Panc1 (cell line): ENCODE measurements at regions not wholly inside any gene's neighbourhood (a gene's known extent, or its start where the extent isn't known, plus 50 kb on each side); places are given as distances from the start of the nearest gene placed in this dataset.

Source experiments
- ATAC-seq: fragments of 200-7000 bp; cut with Tn5 transposase; 2 replicates; pipeline ENCODE4 v1.9.1; 2020; ENCODE audit warnings: mild to moderate bottlenecking, moderate library complexity
- BruUV-seq: library from RNA; stranded (reverse); fragments of 400-500 nt; replicated peaks from 2 replicates; lab custom pipeline; 2021; lab: Mats Ljungman, UMichigan
- CTCF ChIA-PET: fragments of 300-600 bp; sonication (Branson Sonifier 250); formaldehyde crosslinking; loops from one replicate; lab custom pipeline; 2022; ENCODE audit warnings: antibody characterized with exemption; lab: Charles Lee
- POLR2A ChIA-PET: fragments of 300-600 bp; sonication (Branson Sonifier 250); formaldehyde crosslinking; loops from one replicate; lab custom pipeline; 2022; ENCODE audit warnings: antibody characterized with exemption; lab: Charles Lee
- DNase-seq: peaks from one replicate; pipeline ENCODE4 v3.0.0-alpha.2; 2010; ENCODE audit warnings: low read depth, low spot score
- H3K27ac ChIP-seq: 2 replicates; pipeline ENCODE4 v1.5.1; 2011; ENCODE audit warnings: mild to moderate bottlenecking, low read length, inconsistent platforms
- H3K27me3 ChIP-seq: fragments of 200-500 bp; sonication (Bioruptor generic); 2 replicates; pipeline ENCODE4 v1.6.0; 2014; ENCODE audit warnings: low read length, inconsistent platforms; ENCODE audit not compliant: control insufficient read depth, insufficient read depth
- H3K36me3 ChIP-seq: fragments of 200-500 bp; sonication (Bioruptor generic); 2 replicates; pipeline ENCODE4 v1.5.1; 2014; ENCODE audit warnings: inconsistent platforms, mild to moderate bottlenecking, low read length, moderate library complexity; ENCODE audit not compliant: control insufficient read depth, insufficient read depth
- H3K4me1 ChIP-seq: 2 replicates; pipeline ENCODE4 v1.5.1; 2011; ENCODE audit warnings: inconsistent platforms, mild to moderate bottlenecking, low read length, moderate library complexity; ENCODE audit not compliant: control insufficient read depth, insufficient read depth
- H3K4me3 ChIP-seq, 2 experiments: 2 replicates each; pipeline ENCODE4 v1.5.1; 2011 to 2012; ENCODE audit warnings: low read depth in 2 of 2, low read length in 2 of 2, mild to moderate bottlenecking in 2 of 2, inconsistent platforms in 1 of 2, moderate library complexity in 1 of 2
- H3K9me3 ChIP-seq: fragments of 200-500 bp; sonication (Bioruptor generic); 2 replicates; pipeline ENCODE4 v1.5.1; 2014; ENCODE audit warnings: low read depth, mild to moderate bottlenecking, inconsistent platforms, low read length, moderate library complexity; ENCODE audit not compliant: control insufficient read depth, insufficient read depth
- POLR2AphosphoS5 ChIP-seq: IDR thresholded peaks from 2 replicates; pipeline ENCODE4 v1.6.1; 2012; ENCODE audit warnings: mild to moderate bottlenecking, low read depth, low read length, moderate library complexity
- SIN3A ChIP-seq: IDR thresholded peaks from 2 replicates; pipeline ENCODE4 v1.6.1; 2012; ENCODE audit warnings: low read depth, mild to moderate bottlenecking, low read length, moderate library complexity, borderline replicate concordance; ENCODE audit not compliant: insufficient read depth
- TCF7L2 ChIP-seq: IDR thresholded peaks from 2 replicates; pipeline ENCODE4 v1.6.1; 2011; ENCODE audit warnings: mild to moderate bottlenecking, low read depth, low read length, inconsistent platforms
- in situ Hi-C: cut with HindIII; loops from 2 replicates; pipeline ENCODE4 v1.10.0; 2016; ENCODE audit warnings: low sequenced_read_pairs, low pct_unique_long_range_greater_than_20kb
- intact Hi-C: fragments of 100-400 bp; cut with micrococcal nuclease; formaldehyde crosslinking; loops from one replicate; pipeline ENCODE4 v1.10.0; 2022; ENCODE audit not compliant: unreplicated experiment
- TF ChIP-seq, protein P1 (sequence below): fragments of 450-650 bp; IDR thresholded peaks from 2 replicates; pipeline ENCODE4 v1.5.1; 2017; ENCODE audit warnings: mild to moderate bottlenecking
- TF ChIP-seq, protein P2 (sequence below), 2 experiments: IDR thresholded peaks; 2 replicates each; pipeline ENCODE4 v1.6.1; 2011 to 2012; ENCODE audit warnings: low read depth in 2 of 2, control low read depth in 1 of 2, low read length in 1 of 2, mild to moderate bottlenecking in 1 of 2, moderate library complexity in 1 of 2; ENCODE audit not compliant: insufficient read depth in 1 of 2

DNA sequence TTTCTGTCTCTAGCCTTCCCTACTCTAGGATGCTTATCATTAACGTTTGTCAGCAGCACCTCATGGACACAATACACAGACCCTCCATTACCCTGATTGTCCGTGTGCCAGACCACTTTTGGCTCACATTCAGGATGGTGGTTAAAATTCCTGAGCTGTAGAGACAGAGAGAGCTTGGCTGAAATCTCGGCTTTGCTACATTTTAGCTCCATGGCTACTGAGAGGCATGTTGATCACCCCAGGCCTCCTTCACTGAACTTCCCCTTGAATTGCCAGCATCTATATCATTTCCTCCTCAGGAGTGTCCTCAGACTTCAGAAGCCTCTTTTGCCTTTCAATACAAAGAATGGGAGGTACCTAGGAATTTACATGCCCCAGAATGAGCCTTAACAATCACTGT is 104.7 kb upstream of the ISL1 start:
- in situ Hi-C loops (no loop called here), intact Hi-C loops (no loop called here)
- Histone ChIP-seq H3K27me3 (no peaks in the 10 kb centered on the region), H3K4me3 (no peak overlapping the region), H3K9me3 (no peaks in the 10 kb centered on the region), H3K36me3 (no peaks in the 10 kb centered on the region), H3K27ac (no peak overlapping the region), H3K4me1 (no peaks in the 10 kb centered on the region)
- BruUV-seq = no TSS peak
- no peak for TF ChIP-seq TCF7L2
- TF ChIP-seq, protein P1, sequence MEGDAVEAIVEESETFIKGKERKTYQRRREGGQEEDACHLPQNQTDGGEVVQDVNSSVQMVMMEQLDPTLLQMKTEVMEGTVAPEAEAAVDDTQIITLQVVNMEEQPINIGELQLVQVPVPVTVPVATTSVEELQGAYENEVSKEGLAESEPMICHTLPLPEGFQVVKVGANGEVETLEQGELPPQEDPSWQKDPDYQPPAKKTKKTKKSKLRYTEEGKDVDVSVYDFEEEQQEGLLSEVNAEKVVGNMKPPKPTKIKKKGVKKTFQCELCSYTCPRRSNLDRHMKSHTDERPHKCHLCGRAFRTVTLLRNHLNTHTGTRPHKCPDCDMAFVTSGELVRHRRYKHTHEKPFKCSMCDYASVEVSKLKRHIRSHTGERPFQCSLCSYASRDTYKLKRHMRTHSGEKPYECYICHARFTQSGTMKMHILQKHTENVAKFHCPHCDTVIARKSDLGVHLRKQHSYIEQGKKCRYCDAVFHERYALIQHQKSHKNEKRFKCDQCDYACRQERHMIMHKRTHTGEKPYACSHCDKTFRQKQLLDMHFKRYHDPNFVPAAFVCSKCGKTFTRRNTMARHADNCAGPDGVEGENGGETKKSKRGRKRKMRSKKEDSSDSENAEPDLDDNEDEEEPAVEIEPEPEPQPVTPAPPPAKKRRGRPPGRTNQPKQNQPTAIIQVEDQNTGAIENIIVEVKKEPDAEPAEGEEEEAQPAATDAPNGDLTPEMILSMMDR = no peak
- TF ChIP-seq SIN3A = no peak
- no peak for TF ChIP-seq POLR2AphosphoS5
- TF ChIP-seq, protein P2, sequence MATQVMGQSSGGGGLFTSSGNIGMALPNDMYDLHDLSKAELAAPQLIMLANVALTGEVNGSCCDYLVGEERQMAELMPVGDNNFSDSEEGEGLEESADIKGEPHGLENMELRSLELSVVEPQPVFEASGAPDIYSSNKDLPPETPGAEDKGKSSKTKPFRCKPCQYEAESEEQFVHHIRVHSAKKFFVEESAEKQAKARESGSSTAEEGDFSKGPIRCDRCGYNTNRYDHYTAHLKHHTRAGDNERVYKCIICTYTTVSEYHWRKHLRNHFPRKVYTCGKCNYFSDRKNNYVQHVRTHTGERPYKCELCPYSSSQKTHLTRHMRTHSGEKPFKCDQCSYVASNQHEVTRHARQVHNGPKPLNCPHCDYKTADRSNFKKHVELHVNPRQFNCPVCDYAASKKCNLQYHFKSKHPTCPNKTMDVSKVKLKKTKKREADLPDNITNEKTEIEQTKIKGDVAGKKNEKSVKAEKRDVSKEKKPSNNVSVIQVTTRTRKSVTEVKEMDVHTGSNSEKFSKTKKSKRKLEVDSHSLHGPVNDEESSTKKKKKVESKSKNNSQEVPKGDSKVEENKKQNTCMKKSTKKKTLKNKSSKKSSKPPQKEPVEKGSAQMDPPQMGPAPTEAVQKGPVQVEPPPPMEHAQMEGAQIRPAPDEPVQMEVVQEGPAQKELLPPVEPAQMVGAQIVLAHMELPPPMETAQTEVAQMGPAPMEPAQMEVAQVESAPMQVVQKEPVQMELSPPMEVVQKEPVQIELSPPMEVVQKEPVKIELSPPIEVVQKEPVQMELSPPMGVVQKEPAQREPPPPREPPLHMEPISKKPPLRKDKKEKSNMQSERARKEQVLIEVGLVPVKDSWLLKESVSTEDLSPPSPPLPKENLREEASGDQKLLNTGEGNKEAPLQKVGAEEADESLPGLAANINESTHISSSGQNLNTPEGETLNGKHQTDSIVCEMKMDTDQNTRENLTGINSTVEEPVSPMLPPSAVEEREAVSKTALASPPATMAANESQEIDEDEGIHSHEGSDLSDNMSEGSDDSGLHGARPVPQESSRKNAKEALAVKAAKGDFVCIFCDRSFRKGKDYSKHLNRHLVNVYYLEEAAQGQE (IDR thresholded peaks at IDR 0.05; ENCODE audit: insufficient read depth in 1 of 2, low read depth in 2 of 2, low read length in 1 of 2) = no peak
- ChIA-PET POLR2A (no interaction called here), CTCF (no interaction called here)
- ATAC-seq = no peak
- no peak for DNase-seq

DNA sequence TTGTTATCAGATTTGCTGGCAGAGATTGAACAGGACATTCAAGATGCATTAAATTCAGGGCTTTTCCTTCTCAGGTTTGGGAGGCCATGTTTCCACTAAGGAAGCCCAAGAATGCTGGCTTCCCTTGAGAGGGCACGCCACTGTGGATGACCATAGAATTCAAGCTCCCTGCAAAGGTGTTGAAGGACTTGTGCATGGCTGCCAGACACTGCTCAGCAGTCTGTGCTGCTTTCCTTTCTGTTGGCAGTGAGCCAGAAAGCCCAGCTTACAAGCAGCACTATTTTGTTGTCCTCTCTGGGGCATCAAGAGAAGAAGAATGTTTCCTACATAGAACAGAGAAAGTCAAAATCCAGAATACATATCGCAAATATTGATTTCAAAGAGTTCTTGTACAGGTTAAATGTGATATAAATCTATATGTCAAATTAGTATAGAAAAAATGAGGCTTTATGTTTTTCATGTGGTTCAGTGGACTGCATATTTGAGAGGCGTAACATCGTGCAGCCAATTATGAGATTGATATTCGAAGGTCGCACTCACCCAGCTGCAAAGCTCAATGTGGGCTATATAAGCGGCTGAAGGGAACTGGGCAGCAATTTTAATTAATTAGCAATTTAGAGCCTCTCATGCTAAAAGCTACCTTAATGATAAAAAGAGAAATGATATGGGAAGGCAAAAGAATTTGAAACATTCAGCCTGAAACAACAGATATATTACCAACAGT is 103.1 kb upstream of the ISL1 start:
- no peak overlapping the region for H3K4me3 ChIP-seq
- DNase-seq (no peak), ATAC-seq (no peak)
- no peaks in the 10 kb centered on the region for H3K9me3 ChIP-seq
- no TSS peak for BruUV-seq
- no peak overlapping the region for H3K27ac ChIP-seq
- in situ Hi-C loops (no loop called here), intact Hi-C loops (no loop called here)
- ChIA-PET POLR2A (interaction anchor here (0.5 kb wide), 1 partner anchor 107 kb away, joined by 3 read pairs; no protein-coding TSS in a partner anchor), CTCF (no interaction called here)
- H3K27me3 ChIP-seq = no peaks in the 10 kb centered on the region
- TF ChIP-seq TCF7L2 (no peak), SIN3A (no peak), POLR2AphosphoS5 (no peak)
- TF ChIP-seq, protein P2 (IDR thresholded peaks at IDR 0.05; ENCODE audit: insufficient read depth in 1 of 2, low read depth in 2 of 2, low read length in 1 of 2) = no peak
- TF ChIP-seq, protein P1 = no peak
- H3K36me3 ChIP-seq = no peaks in the 10 kb centered on the region
- H3K4me1 ChIP-seq = no peaks in the 10 kb centered on the region
